ENCODE measurements at regions not wholly inside any gene's neighbourhood (a gene's known extent, or its start where the extent isn't known, plus 50 kb on each side); places are given as distances from the start of the nearest gene placed in this dataset.

GRCh38 chrX:13404364-13404763, 84.5 kb upstream of the ATXN3L start:
- TF ChIP-seq YY1 (IDR thresholded peaks at IDR 0.05; ENCODE audit: low read depth, low read length), result no peak
- no peak for TF ChIP-seq PML (IDR thresholded peaks at IDR 0.05; ENCODE audit: low read length)
- TF ChIP-seq CTCF (IDR thresholded peaks at IDR 0.05 in 2 of 3, conservative IDR thresholded peaks at IDR 0.05 in 1 of 3; ENCODE audit: control insufficient read depth in 2 of 3, extremely low read depth in 1 of 3, insufficient read depth in 1 of 3, low read depth in 3 of 3, low read length in 3 of 3), result no peak
- no peak for TF ChIP-seq ELK1 (IDR thresholded peaks at IDR 0.05; ENCODE audit: low read depth, low read length)
- no peak for TF ChIP-seq ZNF592 (IDR thresholded peaks at IDR 0.05)
- TF ChIP-seq RB1 (IDR thresholded peaks at IDR 0.05; ENCODE audit: borderline replicate concordance), result no peak
- no peak for TF ChIP-seq SRF (IDR thresholded peaks at IDR 0.05; ENCODE audit: low read depth in 2 of 2, low read length in 2 of 2)
- TF ChIP-seq SMC3 (IDR thresholded peaks at IDR 0.05; ENCODE audit: borderline replicate concordance, low read length), result no peak
